DMS153 treated with DMSO at 0.1 percent for 48 hours (cell line): ENCODE measurements at regions not wholly inside any gene's neighbourhood (a gene's known extent, or its start where the extent isn't known, plus 50 kb on each side); places are given as distances from the start of the nearest gene placed in this dataset.

ENCODE experiments used
- DNase-seq: peaks from one replicate; lab custom pipeline; 2025; ENCODE audit not compliant: unreplicated experiment; lab: John Stamatoyannopoulos, UW

DNA sequence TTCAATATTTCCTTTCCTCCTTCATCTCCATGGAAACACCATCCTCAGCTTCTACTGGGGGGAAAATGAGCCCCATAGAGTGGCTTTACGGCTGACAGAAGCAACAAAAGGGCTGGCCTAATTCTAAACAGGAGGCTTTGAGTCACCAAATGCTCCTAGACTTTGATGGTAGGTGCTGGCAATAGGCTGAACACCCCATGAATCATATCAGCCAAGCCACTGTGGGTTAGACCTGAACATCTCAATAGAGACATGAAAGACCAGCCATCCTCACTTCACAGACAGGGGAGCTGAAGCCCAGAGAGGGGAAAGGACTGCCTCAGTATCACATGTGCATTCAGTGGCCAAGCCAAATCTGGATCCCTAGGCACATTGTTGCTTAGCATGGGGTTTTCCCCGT is 107.6 kb downstream of the AMER1 start:
- no peak for DNase-seq

DNA sequence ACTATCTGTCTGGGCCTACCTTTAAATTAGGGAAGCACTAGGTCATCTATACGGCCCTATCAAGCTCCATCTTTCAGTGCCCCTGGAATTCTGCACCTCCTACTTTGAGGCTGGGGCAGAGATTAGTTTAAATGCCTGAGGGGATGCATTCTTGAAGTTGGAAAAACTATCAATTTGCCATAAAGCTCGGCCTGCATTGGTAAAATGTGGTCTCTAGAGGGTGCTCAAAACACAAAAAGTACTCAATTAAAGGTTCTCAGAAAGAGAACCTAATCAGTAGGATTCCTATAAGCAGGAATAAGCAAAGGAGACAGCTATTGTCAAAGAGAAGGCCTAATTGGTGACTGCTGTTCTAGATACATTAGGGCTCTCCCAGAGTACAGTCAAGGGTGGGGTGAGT is 111.7 kb downstream of the AMER1 start:
- DNase-seq, result peak; percentile 3
